Keratinocyte (primary cell): ENCODE measurements at regions not wholly inside any gene's neighbourhood (a gene's known extent, or its start where the extent isn't known, plus 50 kb on each side); places are given as distances from the start of the nearest gene placed in this dataset.
A peak's percentile ranks its signal among the peaks of the same experiment; 100 is the strongest.

Experiments
- DNase-seq: peaks from one replicate; pipeline ENCODE4 v3.0.0-alpha.2; 2011; ENCODE audit warnings: low read depth, missing footprints, low spot score
- FAIRE-seq: peaks from 2 replicates; lab custom pipeline; 2011; peaks lifted over from hg19 to GRCh38; lab: Jason Lieb, UNC
- H2AFZ ChIP-seq: 2 replicates; pipeline ENCODE4 v1.6.0; 2012; ENCODE audit warnings: low read length, control low read depth, inconsistent platforms; ENCODE audit not compliant: control insufficient read depth
- H3K27ac ChIP-seq: 2 replicates; pipeline ENCODE4 v1.5.1; 2011; ENCODE audit warnings: low read length; ENCODE audit not compliant: control insufficient read depth, insufficient read depth
- H3K27me3 ChIP-seq: 3 replicates; pipeline ENCODE4 v1.6.0; 2011; ENCODE audit warnings: low read length; ENCODE audit not compliant: control insufficient read depth, insufficient read depth; ENCODE audit errors: extremely low read depth
- H3K36me3 ChIP-seq, 2 experiments: 2 replicates in 1 of 2; 3 replicates in 1 of 2; pipeline ENCODE4 v1.5.1; 2011; ENCODE audit warnings: low read length in 2 of 2, mild to moderate bottlenecking in 1 of 2; ENCODE audit not compliant: control insufficient read depth in 2 of 2, insufficient read depth in 2 of 2; ENCODE audit errors: extremely low read depth in 1 of 2
- H3K4me1 ChIP-seq: 3 replicates; pipeline ENCODE4 v1.5.1; 2011; ENCODE audit warnings: low read length; ENCODE audit not compliant: control insufficient read depth, insufficient read depth; ENCODE audit errors: extremely low read depth
- H3K4me2 ChIP-seq: 3 replicates; pipeline ENCODE4 v1.6.0; 2011; ENCODE audit warnings: low read depth, low read length; ENCODE audit not compliant: control insufficient read depth, insufficient read depth; ENCODE audit errors: extremely low read depth
- H3K4me3 ChIP-seq, 3 experiments: fragments of 200-600 bp in 1 of 3; sonication (generic) in 1 of 3; 2 replicates in 2 of 3; 3 replicates in 1 of 3; pipeline ENCODE4 v1.5.1; 2011 to 2016; ENCODE audit warnings: low read length in 3 of 3, mild to moderate bottlenecking in 3 of 3, control low read depth in 2 of 3, inconsistent platforms in 1 of 3, low read depth in 1 of 3, mixed read lengths in 1 of 3, mixed run types in 1 of 3, moderate library complexity in 1 of 3; ENCODE audit not compliant: control insufficient read depth in 2 of 3, insufficient read depth in 2 of 3; ENCODE audit errors: extremely low read depth in 1 of 3
- H3K79me2 ChIP-seq: 2 replicates; pipeline ENCODE4 v1.6.0; 2012; ENCODE audit warnings: low read length; ENCODE audit not compliant: control insufficient read depth, insufficient read depth
- H3K9ac ChIP-seq: 3 replicates; pipeline ENCODE4 v1.6.0; 2011; ENCODE audit warnings: low read length; ENCODE audit not compliant: control insufficient read depth, insufficient read depth; ENCODE audit errors: extremely low read depth
- H3K9me1 ChIP-seq: 3 replicates; pipeline ENCODE4 v1.6.0; 2011; ENCODE audit warnings: low read length; ENCODE audit not compliant: control insufficient read depth, insufficient read depth; ENCODE audit errors: extremely low read depth
- H3K9me3 ChIP-seq: 2 replicates; pipeline ENCODE4 v1.5.1; 2012; ENCODE audit warnings: low read depth, low read length; ENCODE audit not compliant: control insufficient read depth
- H4K20me1 ChIP-seq: 3 replicates; pipeline ENCODE4 v1.6.0; 2011; ENCODE audit warnings: low read length; ENCODE audit not compliant: control insufficient read depth, insufficient read depth; ENCODE audit errors: extremely low read depth
- EZH2 ChIP-seq: IDR thresholded peaks from one replicate; pipeline ENCODE4 v1.6.1; 2012; ENCODE audit warnings: inconsistent platforms, mild to moderate bottlenecking, low read length, moderate library complexity
- dilution Hi-C: fragments of 300-500 bp; cut with MboI; formaldehyde crosslinking; loops from one replicate; pipeline ENCODE4 v1.7.0; 2020; ENCODE audit warnings: low sequenced_read_pairs; ENCODE audit not compliant: extremely low pct_ligation_motif_present
- TF ChIP-seq, protein P1 (sequence below), 3 experiments: IDR thresholded peaks in 1 of 3; conservative IDR thresholded peaks in 1 of 3; optimal IDR thresholded peaks in 1 of 3; 2 replicates in 2 of 3; 3 replicates in 1 of 3; pipeline versions ENCODE3 to v1.5.1; 2011; ENCODE audit warnings: low read length in 3 of 3, mild to moderate bottlenecking in 3 of 3, moderate library complexity in 2 of 3, control low read depth in 1 of 3, inconsistent platforms in 1 of 3; ENCODE audit not compliant: insufficient read depth in 2 of 3; ENCODE audit errors: extremely low read depth in 1 of 3

DNA sequence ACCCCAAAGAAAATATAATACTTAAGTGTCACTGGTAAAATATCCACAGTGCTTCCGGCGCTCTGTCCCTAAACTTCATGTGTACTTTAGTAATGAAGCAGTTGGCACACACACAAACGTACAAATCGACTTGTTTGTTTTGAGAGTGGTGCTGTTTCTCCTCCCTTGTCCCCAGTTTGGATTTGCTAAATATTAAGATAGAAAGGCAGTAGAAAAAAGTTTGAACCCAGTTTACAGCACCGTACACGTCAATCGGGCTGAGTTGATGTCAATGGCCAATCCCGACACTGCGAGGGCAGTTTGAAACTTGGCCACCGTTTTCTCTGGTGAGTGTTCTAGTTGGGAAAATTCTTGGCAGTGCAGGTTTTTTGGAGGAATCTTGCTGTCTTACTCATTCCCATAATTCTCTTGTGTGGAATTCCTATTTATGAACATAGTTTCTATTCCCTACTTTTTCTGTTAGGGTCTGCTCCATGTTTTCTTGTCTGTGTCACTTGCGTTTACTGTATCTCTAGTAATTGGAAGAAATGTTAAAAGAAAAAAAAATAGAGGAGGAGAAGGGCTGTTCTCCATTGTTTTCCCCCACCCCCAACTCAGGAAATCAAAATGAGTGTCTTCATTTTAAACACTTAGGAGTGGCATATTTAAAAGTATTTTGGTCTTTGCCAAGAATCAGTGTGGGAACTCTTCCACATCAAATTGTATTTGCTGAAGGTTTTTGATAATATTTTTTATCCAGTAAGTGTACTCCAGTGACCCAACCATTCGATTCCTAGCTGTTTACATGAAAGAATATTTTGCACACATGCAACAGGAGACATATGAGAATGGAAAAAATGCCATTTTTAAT, 72.3 kb downstream of the OR2B2 start:
- H4K20me1 ChIP-seq = no peaks in the 10 kb centered on the region
- H3K27me3 ChIP-seq = no peaks in the 10 kb centered on the region
- dilution Hi-C loops = no loop called here
- no peaks in the 10 kb centered on the region for H3K9me3 ChIP-seq
- peaks cover 14% of the 10 kb centered on the region for H3K4me1 ChIP-seq
- no peak for DNase-seq
- H3K36me3 ChIP-seq = no peaks in the 10 kb centered on the region
- H3K9me1 ChIP-seq = no peaks in the 10 kb centered on the region
- peak overlapping the region; percentile 96 for H3K9ac ChIP-seq
- peak overlapping the region; percentile 92 for H3K4me2 ChIP-seq
- TF ChIP-seq, protein P1, sequence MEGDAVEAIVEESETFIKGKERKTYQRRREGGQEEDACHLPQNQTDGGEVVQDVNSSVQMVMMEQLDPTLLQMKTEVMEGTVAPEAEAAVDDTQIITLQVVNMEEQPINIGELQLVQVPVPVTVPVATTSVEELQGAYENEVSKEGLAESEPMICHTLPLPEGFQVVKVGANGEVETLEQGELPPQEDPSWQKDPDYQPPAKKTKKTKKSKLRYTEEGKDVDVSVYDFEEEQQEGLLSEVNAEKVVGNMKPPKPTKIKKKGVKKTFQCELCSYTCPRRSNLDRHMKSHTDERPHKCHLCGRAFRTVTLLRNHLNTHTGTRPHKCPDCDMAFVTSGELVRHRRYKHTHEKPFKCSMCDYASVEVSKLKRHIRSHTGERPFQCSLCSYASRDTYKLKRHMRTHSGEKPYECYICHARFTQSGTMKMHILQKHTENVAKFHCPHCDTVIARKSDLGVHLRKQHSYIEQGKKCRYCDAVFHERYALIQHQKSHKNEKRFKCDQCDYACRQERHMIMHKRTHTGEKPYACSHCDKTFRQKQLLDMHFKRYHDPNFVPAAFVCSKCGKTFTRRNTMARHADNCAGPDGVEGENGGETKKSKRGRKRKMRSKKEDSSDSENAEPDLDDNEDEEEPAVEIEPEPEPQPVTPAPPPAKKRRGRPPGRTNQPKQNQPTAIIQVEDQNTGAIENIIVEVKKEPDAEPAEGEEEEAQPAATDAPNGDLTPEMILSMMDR (optimal IDR thresholded peaks at IDR 0.05 in 1 of 3, IDR thresholded peaks at IDR 0.05 in 1 of 3, conservative IDR thresholded peaks at IDR 0.05 in 1 of 3; ENCODE audit: extremely low read depth in 1 of 3, insufficient read depth in 2 of 3, low read length in 3 of 3) = no peak
- no peak for TF ChIP-seq EZH2
- peak overlapping the region; percentile 55 for H2AFZ ChIP-seq
- peak overlapping the region; percentile 99 for H3K27ac ChIP-seq
- H3K79me2 ChIP-seq = no peaks in the 10 kb centered on the region
- no peak for FAIRE-seq
- peak overlapping the region; percentile 57 to 88 (median 59) for H3K4me3 ChIP-seq

DNA sequence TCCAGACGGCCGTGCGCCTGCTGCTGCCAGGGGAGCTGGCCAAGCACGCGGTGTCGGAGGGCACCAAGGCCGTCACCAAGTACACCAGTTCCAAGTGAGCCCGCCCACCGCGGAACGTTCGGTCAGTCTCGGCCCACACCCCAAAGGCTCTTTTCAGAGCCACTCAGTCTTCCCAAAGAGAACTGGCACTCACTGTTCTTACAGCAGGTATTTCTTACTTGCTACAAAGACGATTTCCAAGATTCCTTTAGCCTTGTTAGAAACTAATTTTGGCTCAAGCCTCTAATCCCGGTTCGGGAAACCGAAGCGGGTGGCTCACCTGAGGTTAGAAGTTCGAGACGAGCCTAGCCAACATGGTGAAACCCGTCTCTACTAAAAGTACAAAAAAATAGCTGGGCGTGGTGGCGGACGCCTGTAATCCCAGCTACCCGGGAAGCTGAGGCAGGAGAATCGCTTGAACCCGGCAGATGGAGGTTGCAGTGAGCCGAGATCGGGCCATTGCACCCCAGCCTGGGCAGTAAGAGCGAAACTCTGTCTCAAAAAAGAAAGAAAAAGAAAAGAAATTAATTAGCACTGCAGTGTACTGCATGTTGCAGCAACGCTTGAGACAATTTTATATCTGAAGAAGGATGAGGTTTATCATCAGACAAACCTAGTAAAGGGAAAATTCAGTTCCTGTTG, 73.1 kb downstream of the OR2B2 start:
- H3K27ac ChIP-seq = peak overlapping the region; percentile 99
- no peaks in the 10 kb centered on the region for H3K36me3 ChIP-seq
- peak overlapping the region; percentile 92 for H3K4me2 ChIP-seq
- FAIRE-seq = no peak
- no peaks in the 10 kb centered on the region for H3K27me3 ChIP-seq
- dilution Hi-C loops = no loop called here
- peak overlapping the region; percentile 55 for H2AFZ ChIP-seq
- DNase-seq = no peak
- H4K20me1 ChIP-seq = no peaks in the 10 kb centered on the region
- peaks cover 14% of the 10 kb centered on the region for H3K4me1 ChIP-seq
- H3K9ac ChIP-seq = peak overlapping the region; percentile 96
- no peaks in the 10 kb centered on the region for H3K79me2 ChIP-seq
- H3K4me3 ChIP-seq = peak overlapping the region; percentile 57 to 88 (median 59)
- H3K9me1 ChIP-seq = no peaks in the 10 kb centered on the region
- no peaks in the 10 kb centered on the region for H3K9me3 ChIP-seq
- TF ChIP-seq, protein P1 (optimal IDR thresholded peaks at IDR 0.05 in 1 of 3, IDR thresholded peaks at IDR 0.05 in 1 of 3, conservative IDR thresholded peaks at IDR 0.05 in 1 of 3; ENCODE audit: extremely low read depth in 1 of 3, insufficient read depth in 2 of 3, low read length in 3 of 3) = no peak
- no peak for TF ChIP-seq EZH2
